GM12865 (cell line): ENCODE measurements at regions not wholly inside any gene's neighbourhood (a gene's known extent, or its start where the extent isn't known, plus 50 kb on each side); places are given as distances from the start of the nearest gene placed in this dataset.
"Not testable (repeated sequence)": the region's sequence is repeated elsewhere in the genome, so short reads cannot be mapped to it uniquely, and the experiment has no call there.

Experiments used
- DNase-seq: peaks from one replicate; pipeline ENCODE4 v3.0.0; 2010; ENCODE audit warnings: low read depth
- H3K4me3 ChIP-seq: 2 replicates; pipeline ENCODE4 v1.5.1; 2011; ENCODE audit warnings: mild to moderate bottlenecking, low read depth, low read length, control low read depth
- CTCF ChIP-seq: IDR thresholded peaks from 2 replicates; pipeline ENCODE4 v1.5.1; 2011; ENCODE audit warnings: low read length, control low read depth, low read depth, inconsistent platforms; ENCODE audit not compliant: insufficient read depth; ENCODE audit errors: missing control alignments

- no peak overlapping the region for H3K4me3 ChIP-seq
- TF ChIP-seq CTCF = no peak
- no peak for DNase-seq
Measured at GRCh38 chr5:107743373-107744000, 72.8 kb upstream of the EFNA5 start.

- no peak for TF ChIP-seq CTCF
- no peak for DNase-seq
- H3K4me3 ChIP-seq = no peak overlapping the region
Measured at GRCh38 chr5:107739661-107740060, 68.9 kb upstream of the EFNA5 start.

GRCh38 chr5:107736638-107737037, 65.9 kb upstream of the EFNA5 start:
- TF ChIP-seq CTCF = no peak
- DNase-seq = no peak
- no peak overlapping the region for H3K4me3 ChIP-seq

GRCh38 chr5:107736089-107736488, 65.4 kb upstream of the EFNA5 start:
- H3K4me3 ChIP-seq, DNase-seq: not testable (repeated sequence)

- H3K4me3 ChIP-seq = no peak overlapping the region
- no peak for DNase-seq
- no peak for TF ChIP-seq CTCF
Measured at GRCh38 chr5:107735558-107735957, 64.8 kb upstream of the EFNA5 start.

GRCh38 chr5:107726896-107727295, 56.2 kb upstream of the EFNA5 start:
- no peak for DNase-seq
- no peak overlapping the region for H3K4me3 ChIP-seq
- no peak for TF ChIP-seq CTCF

- H3K4me3 ChIP-seq = no peak overlapping the region
- DNase-seq = no peak
- no peak for TF ChIP-seq CTCF
Measured at GRCh38 chr5:107724642-107725041, 53.9 kb upstream of the EFNA5 start.

- DNase-seq, H3K4me3 ChIP-seq: not testable (repeated sequence)
Measured at GRCh38 chr5:107721241-107721640, 50.5 kb upstream of the EFNA5 start.
